ENCODE measurements at regions not wholly inside any gene's neighbourhood (a gene's known extent, or its start where the extent isn't known, plus 50 kb on each side); places are given as distances from the start of the nearest gene placed in this dataset.

DNA sequence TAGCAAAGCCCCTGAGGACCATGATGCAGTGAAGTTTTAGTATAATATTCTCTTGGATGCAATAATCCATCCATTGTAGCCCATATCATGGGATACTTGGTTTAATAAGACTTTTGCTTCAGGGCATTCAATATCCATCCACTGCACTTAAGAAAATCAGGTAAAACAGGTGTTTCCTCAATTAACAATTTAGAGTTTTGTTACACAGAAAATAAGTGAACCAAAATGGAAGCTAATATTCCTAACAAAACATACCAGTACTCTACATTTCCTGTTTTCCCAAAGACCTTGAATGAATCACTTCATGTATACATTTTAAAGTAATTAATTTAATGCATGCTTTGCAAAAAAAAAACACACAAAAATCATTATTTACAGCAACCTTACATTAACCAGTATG lies 305.6 kb downstream of the NR2F1-AS1 start:
- TF ChIP-seq REST (IDR thresholded peaks at IDR 0.05; ENCODE audit: unreplicated experiment) (no peak), EZH2phosphoT487 (IDR thresholded peaks at IDR 0.05; ENCODE audit: unreplicated experiment) (no peak), STAT1 (IDR thresholded peaks at IDR 0.05; ENCODE audit: unreplicated experiment) (no peak)
- TF ChIP-seq, protein P1, sequence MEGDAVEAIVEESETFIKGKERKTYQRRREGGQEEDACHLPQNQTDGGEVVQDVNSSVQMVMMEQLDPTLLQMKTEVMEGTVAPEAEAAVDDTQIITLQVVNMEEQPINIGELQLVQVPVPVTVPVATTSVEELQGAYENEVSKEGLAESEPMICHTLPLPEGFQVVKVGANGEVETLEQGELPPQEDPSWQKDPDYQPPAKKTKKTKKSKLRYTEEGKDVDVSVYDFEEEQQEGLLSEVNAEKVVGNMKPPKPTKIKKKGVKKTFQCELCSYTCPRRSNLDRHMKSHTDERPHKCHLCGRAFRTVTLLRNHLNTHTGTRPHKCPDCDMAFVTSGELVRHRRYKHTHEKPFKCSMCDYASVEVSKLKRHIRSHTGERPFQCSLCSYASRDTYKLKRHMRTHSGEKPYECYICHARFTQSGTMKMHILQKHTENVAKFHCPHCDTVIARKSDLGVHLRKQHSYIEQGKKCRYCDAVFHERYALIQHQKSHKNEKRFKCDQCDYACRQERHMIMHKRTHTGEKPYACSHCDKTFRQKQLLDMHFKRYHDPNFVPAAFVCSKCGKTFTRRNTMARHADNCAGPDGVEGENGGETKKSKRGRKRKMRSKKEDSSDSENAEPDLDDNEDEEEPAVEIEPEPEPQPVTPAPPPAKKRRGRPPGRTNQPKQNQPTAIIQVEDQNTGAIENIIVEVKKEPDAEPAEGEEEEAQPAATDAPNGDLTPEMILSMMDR (conservative IDR thresholded peaks at IDR 0.05; ENCODE audit: low read depth in 2 of 2) = no peak

Data from GM23338 (cell line).